HG03097 (cell line): ENCODE measurements at regions not wholly inside any gene's neighbourhood (a gene's known extent, or its start where the extent isn't known, plus 50 kb on each side); places are given as distances from the start of the nearest gene placed in this dataset.
"Not testable (repeated sequence)": the region's sequence is repeated elsewhere in the genome, so short reads cannot be mapped to it uniquely, and the experiment has no call there.

Experiments
- ATAC-seq: cut with Tn5 transposase; IDR thresholded peaks from one replicate; pipeline ENCODE4 v1.9.1; 2021; ENCODE audit not compliant: unreplicated experiment, low FRiP score

GRCh38 chr5:144773628-144774027 is 603.0 kb downstream of the KCTD16 start:
- ATAC-seq = no peak

GRCh38 chr5:144771802-144772201 is 601.1 kb downstream of the KCTD16 start:
- no peak for ATAC-seq

- no peak for ATAC-seq
Observed at GRCh38 chr5:144742361-144742760, 571.7 kb downstream of the KCTD16 start.

- ATAC-seq = no peak
Observed at GRCh38 chr5:144731786-144732185, 561.1 kb downstream of the KCTD16 start.

GRCh38 chr5:144712090-144712489 is 541.4 kb downstream of the KCTD16 start:
- ATAC-seq = peak; percentile 99

GRCh38 chr5:144711172-144711571 is 540.5 kb downstream of the KCTD16 start:
- no peak for ATAC-seq

GRCh38 chr5:144710637-144711036 is 540.0 kb downstream of the KCTD16 start:
- no peak for ATAC-seq

- ATAC-seq = no peak
Observed at GRCh38 chr5:144703776-144704175, 533.1 kb downstream of the KCTD16 start.

GRCh38 chr5:144698484-144698883 is 527.8 kb downstream of the KCTD16 start:
- ATAC-seq = no peak

GRCh38 chr5:144697847-144698262 is 527.2 kb downstream of the KCTD16 start:
- ATAC-seq = no peak

- ATAC-seq = no peak
Observed at GRCh38 chr5:144691936-144692335, 521.3 kb downstream of the KCTD16 start.

- no peak for ATAC-seq
Observed at GRCh38 chr5:144684899-144685298, 514.2 kb downstream of the KCTD16 start.

- ATAC-seq = no peak
Observed at GRCh38 chr5:144680711-144681110, 510.0 kb downstream of the KCTD16 start.

- no peak for ATAC-seq
Observed at GRCh38 chr5:144671066-144671465, 500.4 kb downstream of the KCTD16 start.

- no peak for ATAC-seq
Observed at GRCh38 chr5:144659634-144660227, 489.1 kb downstream of the KCTD16 start.

- ATAC-seq = no peak
Observed at GRCh38 chr5:144644317-144644716, 473.6 kb downstream of the KCTD16 start.

- no peak for ATAC-seq
Observed at GRCh38 chr5:144638787-144639186, 468.1 kb downstream of the KCTD16 start.

- ATAC-seq = no peak
Observed at GRCh38 chr5:144634138-144634537, 463.5 kb downstream of the KCTD16 start.

GRCh38 chr5:144598451-144599068 is 427.9 kb downstream of the KCTD16 start:
- no peak for ATAC-seq

- ATAC-seq = no peak
Observed at GRCh38 chr5:144596517-144596916, 425.8 kb downstream of the KCTD16 start.

- ATAC-seq = no peak
Observed at GRCh38 chr5:144594919-144595318, 424.2 kb downstream of the KCTD16 start.

GRCh38 chr5:144594234-144594633 is 423.6 kb downstream of the KCTD16 start:
- not testable (repeated sequence) for ATAC-seq

GRCh38 chr5:144585681-144586080 is 415.0 kb downstream of the KCTD16 start:
- ATAC-seq = no peak
